ENCODE measurements at regions not wholly inside any gene's neighbourhood (a gene's known extent, or its start where the extent isn't known, plus 50 kb on each side); places are given as distances from the start of the nearest gene placed in this dataset.

- TF ChIP-seq CTCF (IDR thresholded peaks at IDR 0.05 in 2 of 3, conservative IDR thresholded peaks at IDR 0.05 in 1 of 3; ENCODE audit: insufficient read depth in 2 of 3, low read depth in 1 of 3, low read length in 3 of 3): no peak
- TF ChIP-seq MAZ (CRISPR knock-in tag; conservative IDR thresholded peaks at IDR 0.05 in 1 of 2, IDR thresholded peaks at IDR 0.05 in 1 of 2): no peak
- no peak for TF ChIP-seq ETV6 (IDR thresholded peaks at IDR 0.05; ENCODE audit: borderline replicate concordance in 1 of 2, low read depth in 2 of 2, low read length in 1 of 2)
- no peak for TF ChIP-seq ETV6 (CRISPR knock-in tag; IDR thresholded peaks at IDR 0.05; ENCODE audit: borderline replicate concordance)
- no peak for TF ChIP-seq BCLAF1 (IDR thresholded peaks at IDR 0.05; ENCODE audit: borderline replicate concordance in 1 of 2, control insufficient read depth in 1 of 2, low read depth in 2 of 2, low read length in 1 of 2)
- TF ChIP-seq NCOA2 (IDR thresholded peaks at IDR 0.05; ENCODE audit: partially characterized antibody in 2 of 2): no peak
Measured at GRCh38 chr1:227469708-227470107, 93.6 kb upstream of the ZNF678 start.
